HepG2 (cell line): ENCODE measurements at regions not wholly inside any gene's neighbourhood (a gene's known extent, or its start where the extent isn't known, plus 50 kb on each side); places are given as distances from the start of the nearest gene placed in this dataset.

Experiments used
- GABPA ChIP-seq, 2 experiments: IDR thresholded peaks; 2 replicates each; pipeline ENCODE4 v1.6.1; 2011 to 2016; ENCODE audit warnings: low read depth in 2 of 2, low read length in 1 of 2, missing biosample characterization in 1 of 2, missing genetic modification characterization in 1 of 2
- IRF1 ChIP-seq: sonication (generic); formaldehyde crosslinking; IDR thresholded peaks from 2 replicates; pipeline ENCODE4 v1.4.0; 2020; ENCODE audit warnings: low read depth, mild to moderate bottlenecking, missing genetic modification reagents

GRCh38 chr16:86902656-86903001, 324.3 kb downstream of the FOXL1 start:
- TF ChIP-seq GABPA (IDR thresholded peaks at IDR 0.05; ENCODE audit: low read depth, low read length): no peak
- no peak for TF ChIP-seq GABPA (CRISPR knock-in tag; IDR thresholded peaks at IDR 0.05; ENCODE audit: low read depth)
- TF ChIP-seq IRF1 (CRISPR knock-in tag): no peak
